ENCODE measurements at regions not wholly inside any gene's neighbourhood (a gene's known extent, or its start where the extent isn't known, plus 50 kb on each side); places are given as distances from the start of the nearest gene placed in this dataset.
A peak's percentile ranks its signal among the peaks of the same experiment; 100 is the strongest.

DNA sequence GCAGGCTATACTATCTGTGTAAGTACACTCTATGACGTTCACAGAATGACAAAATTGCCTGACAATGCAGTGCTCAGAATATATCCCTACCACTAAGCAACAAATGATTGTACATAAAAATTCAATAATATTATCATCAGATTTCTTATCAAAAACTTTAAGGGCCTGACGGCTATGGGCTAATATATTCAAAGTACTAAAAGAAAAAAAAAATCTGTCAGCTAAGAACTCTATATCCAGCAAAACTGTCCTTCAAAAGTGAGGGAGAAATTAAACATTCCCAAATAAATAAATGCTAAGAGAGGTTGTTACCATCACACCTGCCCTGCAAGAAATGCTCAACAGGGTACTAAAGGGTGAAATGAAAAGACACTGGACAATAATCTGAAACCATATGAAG, 127.3 kb downstream of the TM2D1 start:
- no peak for TF ChIP-seq EP300 (IDR thresholded peaks at IDR 0.05)
- TF ChIP-seq POLR2AphosphoS5 (IDR thresholded peaks at IDR 0.05), result no peak
- no peak for TF ChIP-seq POLR2A (IDR thresholded peaks at IDR 0.05; ENCODE audit: low read depth)
- TF ChIP-seq, protein P1, sequence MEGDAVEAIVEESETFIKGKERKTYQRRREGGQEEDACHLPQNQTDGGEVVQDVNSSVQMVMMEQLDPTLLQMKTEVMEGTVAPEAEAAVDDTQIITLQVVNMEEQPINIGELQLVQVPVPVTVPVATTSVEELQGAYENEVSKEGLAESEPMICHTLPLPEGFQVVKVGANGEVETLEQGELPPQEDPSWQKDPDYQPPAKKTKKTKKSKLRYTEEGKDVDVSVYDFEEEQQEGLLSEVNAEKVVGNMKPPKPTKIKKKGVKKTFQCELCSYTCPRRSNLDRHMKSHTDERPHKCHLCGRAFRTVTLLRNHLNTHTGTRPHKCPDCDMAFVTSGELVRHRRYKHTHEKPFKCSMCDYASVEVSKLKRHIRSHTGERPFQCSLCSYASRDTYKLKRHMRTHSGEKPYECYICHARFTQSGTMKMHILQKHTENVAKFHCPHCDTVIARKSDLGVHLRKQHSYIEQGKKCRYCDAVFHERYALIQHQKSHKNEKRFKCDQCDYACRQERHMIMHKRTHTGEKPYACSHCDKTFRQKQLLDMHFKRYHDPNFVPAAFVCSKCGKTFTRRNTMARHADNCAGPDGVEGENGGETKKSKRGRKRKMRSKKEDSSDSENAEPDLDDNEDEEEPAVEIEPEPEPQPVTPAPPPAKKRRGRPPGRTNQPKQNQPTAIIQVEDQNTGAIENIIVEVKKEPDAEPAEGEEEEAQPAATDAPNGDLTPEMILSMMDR (IDR thresholded peaks at IDR 0.05), result no peak
- intact Hi-C loops (cut with DNase I), result no loop called here
- H3K4me3 ChIP-seq, result no peak overlapping the region
- no peak overlapping the region for H3K27ac ChIP-seq (replicated peaks in 1 of 4)
- peaks cover 0 to 4% (median 0%) of the 10 kb centered on the region in 4 donors for H3K9me3 ChIP-seq
- no peaks in the 10 kb centered on the region for H3K4me1 ChIP-seq
- DNase-seq (ENCODE audit: extremely low spot score), result no peak
- WGBS, result 90% methylated on average over 2 of the region's 2 CpGs
- no peaks in the 10 kb centered on the region for H3K36me3 ChIP-seq
- no peaks in the 10 kb centered on the region for H3K27me3 ChIP-seq

DNA sequence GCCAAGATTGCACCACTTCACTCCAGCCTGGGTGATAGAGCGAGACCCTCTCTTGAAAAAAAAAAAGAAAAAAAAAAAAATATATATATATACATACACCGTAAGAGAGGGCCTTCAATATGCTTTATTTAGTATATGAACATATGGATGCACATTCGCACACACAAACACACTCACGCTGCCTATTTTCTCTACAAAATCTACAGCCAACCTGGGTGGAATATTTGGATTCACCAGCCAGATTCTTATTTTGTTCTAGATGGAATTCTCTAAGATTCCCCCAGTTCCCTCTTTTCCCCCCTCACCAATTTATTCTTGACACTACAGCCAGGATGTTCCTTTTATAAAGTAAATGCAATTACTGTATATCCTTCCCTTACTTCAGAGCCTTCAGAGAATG, 131.6 kb downstream of the TM2D1 start:
- intact Hi-C loops (cut with DNase I), result no loop called here
- Histone ChIP-seq H3K27me3 (no peaks in the 10 kb centered on the region), H3K27ac (replicated peaks in 1 of 4) (no peak overlapping the region), H3K4me3 (no peak overlapping the region), H3K4me1 (peaks cover 0 to 7% (median 0%) of the 10 kb centered on the region in 4 donors), H3K36me3 (no peaks in the 10 kb centered on the region), H3K9me3 (peaks cover 0 to 4% (median 0%) of the 10 kb centered on the region in 4 donors)
- TF ChIP-seq, protein P1 (IDR thresholded peaks at IDR 0.05), result no peak
- TF ChIP-seq POLR2AphosphoS5 (IDR thresholded peaks at IDR 0.05) (no peak), POLR2A (IDR thresholded peaks at IDR 0.05; ENCODE audit: low read depth) (no peak), EP300 (IDR thresholded peaks at IDR 0.05) (no peak)
- 95% methylated on average over 4 of the region's 4 CpGs for WGBS
- DNase-seq (ENCODE audit: extremely low spot score), result no peak

DNA sequence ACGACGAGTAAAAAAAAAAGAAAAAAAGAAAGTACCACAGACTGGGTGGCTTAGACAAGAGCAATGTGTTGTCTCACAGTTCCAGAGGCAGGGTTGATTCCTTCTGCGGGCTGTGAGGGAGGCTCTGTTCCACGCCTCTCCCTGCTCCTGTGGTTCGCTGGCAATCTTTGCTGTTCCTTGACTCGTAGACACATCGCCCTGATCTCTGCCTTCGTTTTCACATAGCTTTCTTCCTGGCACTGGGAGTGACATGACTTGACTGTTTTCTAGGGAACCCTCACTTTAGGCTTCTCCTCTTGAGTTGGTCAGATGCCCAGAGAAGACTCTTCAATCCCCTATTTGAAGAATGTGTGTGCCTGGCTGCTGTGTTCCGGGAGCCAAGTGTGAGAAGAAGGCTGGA, 133.6 kb downstream of the TM2D1 start:
- H3K4me3 ChIP-seq, result peak overlapping the region; percentile 3 to 30 (median 16)
- H3K27ac ChIP-seq (replicated peaks in 1 of 4), result peak overlapping the region; percentile 45 to 62 (median 54)
- no peaks in the 10 kb centered on the region for H3K36me3 ChIP-seq
- no peak for DNase-seq (ENCODE audit: extremely low spot score)
- peaks cover 0 to 7% (median 0%) of the 10 kb centered on the region in 4 donors for H3K4me1 ChIP-seq
- no peaks in the 10 kb centered on the region for H3K27me3 ChIP-seq
- TF ChIP-seq, protein P1 (IDR thresholded peaks at IDR 0.05), result no peak
- TF ChIP-seq POLR2AphosphoS5 (IDR thresholded peaks at IDR 0.05), result peak in 1 of 2 donors; percentile 37
- WGBS, result 73% methylated on average over 9 of the region's 9 CpGs
- intact Hi-C loops (cut with DNase I), result no loop called here
- no peaks in the 10 kb centered on the region for H3K9me3 ChIP-seq

DNA sequence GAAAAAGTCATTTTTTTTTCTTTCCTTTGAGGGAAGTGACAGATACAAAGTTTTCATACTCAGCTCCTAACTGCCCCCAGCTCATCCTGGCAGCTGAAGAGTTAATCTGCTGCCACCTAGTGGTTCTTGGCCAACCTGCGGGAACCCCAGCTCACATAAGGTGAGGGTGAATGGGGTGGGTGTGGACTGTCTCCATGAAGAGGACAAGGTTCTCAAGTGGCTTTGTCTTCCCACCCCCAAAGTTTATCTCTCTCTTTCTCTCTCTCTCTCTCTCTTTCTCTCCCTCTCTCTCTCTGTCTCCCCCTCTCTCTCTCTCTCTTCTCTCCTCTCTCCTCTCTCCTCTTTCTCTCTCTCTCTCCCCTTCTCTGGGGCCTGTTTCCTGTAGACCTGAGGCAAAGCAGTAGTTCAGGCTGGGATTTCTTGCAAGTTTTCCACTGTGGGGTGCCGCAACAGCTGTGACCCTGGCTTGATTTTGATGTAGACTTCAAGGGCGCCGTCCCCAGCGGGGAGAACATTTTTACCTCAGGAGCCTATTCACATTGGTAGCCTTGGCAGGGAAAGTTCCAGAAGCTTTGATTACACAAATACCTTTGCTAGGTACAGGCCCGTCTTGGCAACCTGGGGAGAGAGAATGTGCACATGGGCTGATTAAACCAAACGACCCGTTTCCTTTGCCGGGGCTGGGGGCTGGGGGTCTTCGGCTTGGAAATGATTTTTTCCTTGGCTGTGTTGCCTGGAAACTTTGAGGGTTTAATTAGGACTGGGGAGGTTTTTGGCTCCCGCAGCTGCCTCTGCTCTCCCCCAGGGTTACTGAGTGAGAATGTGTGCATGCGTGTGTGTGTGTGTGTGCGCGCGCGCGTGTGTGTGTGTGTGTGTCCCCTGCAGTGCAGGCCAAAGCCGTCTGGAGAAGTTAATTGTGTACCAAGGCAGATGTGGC, 135.9 kb downstream of the TM2D1 start:
- Histone ChIP-seq H3K27me3 (no peaks in the 10 kb centered on the region), H3K4me1 (peaks cover 0 to 7% (median 0%) of the 10 kb centered on the region in 4 donors), H3K36me3 (no peaks in the 10 kb centered on the region), H3K9me3 (no peaks in the 10 kb centered on the region), H3K27ac (replicated peaks in 1 of 4) (no peak overlapping the region), H3K4me3 (no peak overlapping the region)
- intact Hi-C loops (cut with DNase I), result no loop called here
- TF ChIP-seq, protein P1 (IDR thresholded peaks at IDR 0.05), result peak; percentile 37 to 58 (median 51)
- TF ChIP-seq EP300 (IDR thresholded peaks at IDR 0.05), result no peak
- 71% methylated on average over 16 of the region's 18 CpGs for WGBS
- no peak for DNase-seq (ENCODE audit: extremely low spot score)

Data from esophagus muscularis mucosa (tissue), 4 donors.